HG03520 (cell line): ENCODE measurements at regions not wholly inside any gene's neighbourhood (a gene's known extent, or its start where the extent isn't known, plus 50 kb on each side); places are given as distances from the start of the nearest gene placed in this dataset.

ENCODE experiments used
- ATAC-seq: cut with Tn5 transposase; IDR thresholded peaks from one replicate; pipeline ENCODE4 v1.9.1; 2021; ENCODE audit warnings: mild to moderate bottlenecking, moderate library complexity; ENCODE audit not compliant: unreplicated experiment

DNA sequence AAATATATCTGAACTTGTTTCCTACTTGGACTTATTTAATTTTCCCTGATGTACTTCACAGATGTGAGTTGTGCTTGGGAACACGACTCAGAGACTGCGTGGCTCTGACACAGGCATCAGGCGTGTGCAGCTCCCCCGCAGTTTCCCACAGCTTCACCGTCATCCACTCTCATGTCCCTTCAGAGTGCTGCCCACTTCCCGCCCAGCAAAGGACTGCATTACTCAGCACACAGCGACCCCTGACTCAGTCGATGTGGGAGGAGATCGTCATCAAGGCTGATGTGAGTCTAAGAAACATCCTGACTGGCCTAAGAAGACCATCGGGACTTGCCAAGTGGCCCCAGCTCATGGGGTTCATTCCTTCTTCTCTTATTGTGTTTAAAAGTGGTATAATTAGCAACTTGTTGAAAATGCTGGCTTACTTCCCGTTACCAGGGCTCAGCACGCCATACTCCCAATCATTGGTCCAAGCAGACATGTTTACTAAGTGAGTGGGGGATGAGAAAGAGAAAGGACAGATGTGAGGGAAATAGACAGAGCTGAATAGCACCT, 539.4 kb upstream of the JARID2 start:
- no peak for ATAC-seq

DNA sequence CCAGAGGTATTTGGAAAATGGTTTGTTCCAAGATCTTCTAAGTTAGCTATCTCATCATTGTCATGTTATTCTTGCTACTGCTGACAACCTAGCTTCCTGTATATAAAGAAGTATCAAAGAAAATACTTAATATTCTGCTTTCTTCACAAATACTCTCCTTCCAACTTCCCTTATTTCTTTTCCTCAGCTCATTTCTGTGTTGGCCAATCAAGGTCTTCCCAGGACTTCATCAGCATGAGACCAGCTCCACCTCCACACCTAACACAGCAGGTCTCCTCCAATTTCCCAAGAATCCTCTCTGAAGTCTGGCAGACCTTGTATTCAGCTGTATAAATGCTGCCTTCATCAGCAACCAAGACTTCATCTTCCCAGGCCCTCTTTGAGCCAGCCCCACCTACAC, 538.6 kb upstream of the JARID2 start:
- no peak for ATAC-seq

DNA sequence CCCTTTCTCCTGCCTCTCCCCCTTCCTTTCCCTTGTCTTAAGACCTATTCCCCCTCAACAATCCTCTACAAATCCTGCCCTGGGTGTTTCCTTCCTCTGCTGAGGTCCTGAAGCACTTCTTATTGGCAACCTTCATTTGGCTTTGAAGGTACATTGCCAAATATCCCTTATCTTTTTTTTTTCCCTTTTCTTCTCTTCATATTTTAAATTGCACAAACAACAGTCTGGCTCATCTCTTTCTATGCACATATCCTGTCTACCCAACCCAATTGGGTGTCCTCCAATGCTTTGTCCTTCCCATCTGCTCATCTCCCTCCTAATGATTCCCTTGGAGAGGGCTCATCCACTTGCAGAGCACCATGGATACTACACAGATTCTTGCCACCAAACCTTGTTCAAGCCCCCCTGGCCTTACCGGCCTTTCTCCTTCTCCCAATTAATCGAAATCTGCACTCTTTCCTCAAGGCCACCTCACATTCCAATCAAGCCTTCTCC, 537.9 kb upstream of the JARID2 start:
- no peak for ATAC-seq

DNA sequence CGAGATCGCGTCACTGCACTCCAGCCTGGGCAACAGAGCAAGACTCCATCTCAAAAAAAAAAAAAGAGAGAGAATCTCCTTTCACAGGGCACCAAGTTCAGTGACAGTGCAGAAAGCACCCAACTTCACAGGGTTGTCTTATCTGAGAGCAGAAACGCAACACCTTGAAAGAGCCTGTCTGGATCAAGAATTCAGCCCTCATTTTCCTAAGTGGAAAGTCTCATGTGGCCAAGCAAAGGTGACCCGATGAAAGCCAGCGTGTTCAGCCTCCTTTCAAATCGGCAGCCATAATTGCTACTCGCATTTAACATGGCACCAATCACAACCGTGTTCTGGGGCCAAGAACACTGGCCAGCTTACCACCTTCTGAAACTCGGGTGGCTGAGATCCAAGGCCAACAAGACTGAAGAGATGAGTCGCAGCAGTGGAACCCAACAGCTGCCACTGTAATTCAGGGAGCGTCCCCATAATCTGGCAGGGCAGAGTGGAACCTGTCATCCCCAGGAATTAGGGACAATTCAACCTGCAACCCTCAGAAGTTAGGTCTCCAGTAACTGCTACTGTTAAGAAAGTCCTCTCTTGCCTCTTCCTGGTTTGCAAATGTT, 536.7 kb upstream of the JARID2 start:
- ATAC-seq, result no peak

DNA sequence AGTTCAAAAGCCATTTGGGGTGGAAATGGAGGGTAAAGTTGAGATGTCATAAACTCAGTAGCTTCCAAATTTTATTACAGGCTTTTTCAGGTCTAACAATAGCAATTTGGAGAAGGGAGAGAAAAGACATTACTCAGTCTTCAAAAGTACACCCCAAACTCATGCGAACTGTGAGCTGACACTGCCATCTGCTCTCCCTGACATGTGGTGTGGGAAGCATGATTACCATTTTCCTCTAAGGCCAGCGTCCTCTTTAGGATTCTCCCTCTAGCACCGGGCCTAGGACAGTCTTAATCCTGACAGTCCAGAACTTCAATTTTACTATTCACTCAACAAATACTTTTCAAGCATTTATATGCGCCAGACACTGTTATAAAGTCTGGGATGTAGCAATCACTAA, 536.0 kb upstream of the JARID2 start:
- no peak for ATAC-seq

DNA sequence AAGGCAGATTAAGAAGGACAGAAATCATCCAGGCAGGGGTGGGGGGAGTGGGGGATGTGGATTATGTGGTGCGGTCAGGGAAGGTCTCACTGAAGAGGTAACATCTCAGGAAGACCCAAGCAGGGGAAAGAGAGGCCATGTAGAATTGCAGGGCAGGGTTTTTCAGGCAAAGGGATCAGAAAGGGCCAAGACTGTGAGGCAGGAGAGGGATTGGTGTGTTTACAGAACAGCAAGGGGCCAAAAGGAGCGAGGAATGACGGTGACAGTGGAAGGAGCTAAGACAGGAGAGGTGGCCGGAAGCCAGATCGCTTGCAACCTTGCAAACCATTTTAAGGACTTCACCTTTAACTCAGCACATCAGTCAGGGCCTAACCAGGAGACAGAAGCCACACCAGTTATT, 535.4 kb upstream of the JARID2 start:
- ATAC-seq, result no peak

DNA sequence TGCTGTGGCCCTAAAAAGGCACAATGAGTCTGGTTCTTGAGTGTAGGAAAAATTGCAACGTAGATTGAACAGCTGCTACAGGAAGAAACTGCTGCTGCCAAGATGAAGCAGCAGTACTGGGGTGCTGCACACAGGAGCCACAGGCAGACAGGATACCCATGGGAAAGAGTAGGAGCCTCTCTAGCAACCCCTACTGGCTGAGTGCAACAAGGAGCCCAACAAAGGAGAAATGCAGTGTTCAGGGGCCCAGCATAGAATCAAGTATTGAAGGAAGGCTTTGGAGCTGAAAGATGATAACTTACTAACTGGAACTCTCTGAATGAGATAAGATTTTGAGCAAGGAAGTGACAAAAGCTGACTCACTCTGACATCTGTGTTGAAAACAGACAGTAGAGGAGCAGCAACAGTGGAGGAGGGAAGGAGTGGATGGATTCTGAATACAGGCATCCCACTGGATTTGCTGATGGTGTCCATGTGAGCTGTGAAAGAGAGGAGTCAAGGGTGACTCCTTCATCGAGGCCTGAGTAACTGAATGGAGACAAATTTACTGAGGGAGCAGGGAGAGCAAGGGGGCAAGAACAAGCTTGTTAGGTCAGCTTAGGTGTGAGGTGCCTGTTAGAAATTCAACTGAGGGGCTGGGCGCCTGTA, 534.7 kb upstream of the JARID2 start:
- ATAC-seq, result no peak

DNA sequence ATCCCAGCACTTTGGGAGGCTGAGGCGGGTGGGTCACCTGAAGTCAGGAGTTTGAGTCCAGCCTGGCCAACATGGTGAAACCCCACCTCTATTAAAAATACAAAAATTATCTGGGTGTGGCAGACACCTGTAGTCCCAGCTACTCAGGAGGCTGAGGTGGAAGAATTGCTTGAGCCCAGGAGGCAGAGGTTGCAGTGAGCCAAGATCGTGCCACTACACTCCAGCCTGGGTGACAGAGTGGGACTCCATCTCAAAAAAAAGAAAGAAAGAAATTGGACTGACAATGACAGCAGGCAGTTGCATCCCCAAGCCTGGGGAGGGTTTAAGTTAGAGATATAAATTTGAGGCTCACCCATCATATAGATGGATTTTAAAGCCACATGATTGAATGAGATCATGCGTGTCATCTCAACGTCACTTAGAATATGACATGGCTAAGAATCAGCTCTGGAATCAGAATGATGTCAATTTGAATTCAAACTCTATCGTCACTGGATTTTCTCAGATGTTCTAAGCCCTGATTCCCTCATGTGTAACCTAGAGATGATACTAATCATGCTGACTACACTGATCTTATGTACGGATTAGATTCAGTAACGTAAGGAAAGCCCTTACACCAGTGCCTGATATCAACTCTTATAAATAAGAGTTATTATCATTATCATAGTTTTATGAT, 534.0 kb upstream of the JARID2 start:
- no peak for ATAC-seq

DNA sequence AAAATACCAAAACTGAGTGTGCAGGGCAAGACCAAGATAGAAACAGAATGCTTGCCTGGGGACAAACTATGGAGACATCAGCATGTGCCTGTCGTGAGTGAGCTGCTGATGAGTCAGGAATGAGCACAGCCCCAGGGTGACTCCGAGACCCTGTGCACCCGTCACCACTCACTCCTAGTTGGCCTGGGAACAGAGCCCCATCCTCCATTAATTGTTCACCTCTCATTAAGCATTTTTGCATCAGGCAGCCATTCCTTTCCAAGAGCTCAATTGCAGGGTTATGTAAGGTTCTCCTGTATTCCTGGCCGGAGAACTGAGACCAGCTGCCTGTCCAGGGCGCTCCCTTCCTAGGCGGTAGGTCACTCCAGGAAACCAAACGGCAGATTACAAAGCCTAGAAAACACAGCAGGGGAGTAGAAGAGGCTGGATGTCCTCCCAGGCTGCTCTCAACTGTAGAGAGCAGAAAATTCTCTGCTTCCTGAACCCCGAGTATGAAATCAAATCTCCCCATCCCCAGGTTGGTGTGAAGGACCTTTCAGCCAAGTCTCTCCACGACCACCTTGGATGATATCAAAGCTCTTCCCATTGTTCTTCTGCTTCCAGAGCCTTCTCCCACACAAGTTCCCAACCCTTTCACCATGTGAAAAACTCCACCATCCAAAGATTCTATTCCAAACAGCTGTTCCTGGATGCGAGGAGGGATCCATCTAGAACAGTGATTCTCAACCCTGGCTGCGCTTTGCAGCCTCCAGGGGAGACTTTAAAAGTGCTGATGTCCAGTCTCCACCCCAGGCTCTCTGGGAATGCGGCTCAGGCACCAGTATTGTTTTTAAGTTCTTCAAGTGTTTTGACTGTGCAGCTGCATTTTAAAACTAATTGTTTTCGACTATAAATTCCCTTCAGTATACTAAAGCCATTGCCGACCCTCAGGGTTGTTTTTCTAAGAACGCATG, 532.6 kb upstream of the JARID2 start:
- no peak for ATAC-seq

DNA sequence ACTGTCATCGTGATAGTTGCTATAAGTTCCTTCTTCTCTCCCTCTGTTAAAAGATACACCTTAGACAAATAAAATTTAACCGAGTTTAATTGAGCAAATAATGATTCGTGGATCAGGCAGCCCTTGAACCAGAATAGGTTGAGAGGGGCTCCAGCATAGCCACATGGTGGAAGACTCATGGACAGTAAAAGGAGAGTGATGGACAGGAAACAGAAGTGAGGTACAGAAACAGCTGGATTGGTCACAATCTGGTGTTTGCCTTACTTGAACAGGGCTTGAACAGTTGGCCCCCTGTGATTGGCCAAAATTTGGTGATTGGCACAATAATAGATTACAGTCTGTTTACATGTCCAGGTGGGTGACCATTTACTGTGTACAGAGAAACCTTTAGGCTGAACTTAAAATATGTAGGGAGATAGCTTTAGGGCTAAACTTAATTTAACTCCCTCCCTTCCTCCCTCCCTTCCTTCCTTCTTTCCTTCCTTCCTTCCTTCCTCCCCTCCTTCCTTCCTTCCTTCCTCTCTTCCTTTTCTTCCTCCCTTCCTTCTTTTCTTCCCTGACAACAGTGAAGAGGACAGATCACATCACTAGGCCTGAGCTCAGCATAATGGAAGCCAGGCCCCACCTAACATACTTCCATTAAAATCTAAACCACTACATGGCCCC, 531.8 kb upstream of the JARID2 start:
- ATAC-seq, result no peak

DNA sequence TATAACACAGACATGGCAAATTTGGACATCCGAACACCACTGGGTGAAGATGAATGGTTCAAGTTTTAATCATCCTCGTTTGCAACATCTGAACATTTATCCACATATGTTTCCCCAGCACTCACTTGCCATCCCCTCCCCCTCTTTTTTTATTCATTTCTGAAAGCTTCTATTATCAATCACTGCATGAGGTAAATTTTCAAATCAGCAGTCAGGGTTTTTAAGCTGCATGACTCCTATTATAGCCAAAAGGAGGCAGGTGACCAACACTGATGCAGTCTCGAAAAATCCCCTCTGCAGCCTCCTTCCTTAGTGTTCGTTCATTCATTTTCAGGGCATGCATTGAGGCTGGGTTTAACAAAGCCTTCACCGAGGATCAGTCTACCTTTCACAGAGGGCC, 530.8 kb upstream of the JARID2 start:
- no peak for ATAC-seq

DNA sequence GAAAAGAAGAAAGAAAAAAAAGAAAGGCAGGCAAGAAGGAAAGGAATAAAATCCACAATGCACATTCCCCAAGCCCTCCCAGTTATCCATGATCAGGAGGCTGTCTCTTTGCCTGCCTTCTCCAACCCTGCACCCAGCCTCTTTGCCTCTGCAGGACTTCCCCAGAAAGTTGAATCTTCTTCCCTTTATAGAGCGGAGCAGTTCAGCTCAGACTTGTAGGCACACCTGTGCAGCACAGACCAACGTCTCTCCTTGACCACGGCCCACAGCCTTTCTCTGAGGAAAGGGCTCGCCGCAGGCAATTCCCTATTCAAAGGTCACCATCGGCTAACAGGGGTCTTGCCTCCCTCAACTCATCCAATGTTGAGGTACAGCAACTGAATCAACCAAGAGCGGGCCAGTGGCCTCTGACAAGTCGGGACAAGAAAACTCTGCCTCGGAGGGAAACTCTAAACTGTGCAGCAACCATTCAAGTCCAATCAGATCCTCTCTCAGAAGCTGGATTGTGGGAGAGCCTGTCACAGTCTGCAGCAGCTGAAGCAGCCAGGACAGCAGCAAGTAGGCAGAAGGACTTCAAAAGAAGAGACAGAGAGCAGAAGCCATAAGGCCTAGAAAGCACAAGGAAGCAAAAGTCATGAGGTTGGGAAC, 529.2 kb upstream of the JARID2 start:
- no peak for ATAC-seq

DNA sequence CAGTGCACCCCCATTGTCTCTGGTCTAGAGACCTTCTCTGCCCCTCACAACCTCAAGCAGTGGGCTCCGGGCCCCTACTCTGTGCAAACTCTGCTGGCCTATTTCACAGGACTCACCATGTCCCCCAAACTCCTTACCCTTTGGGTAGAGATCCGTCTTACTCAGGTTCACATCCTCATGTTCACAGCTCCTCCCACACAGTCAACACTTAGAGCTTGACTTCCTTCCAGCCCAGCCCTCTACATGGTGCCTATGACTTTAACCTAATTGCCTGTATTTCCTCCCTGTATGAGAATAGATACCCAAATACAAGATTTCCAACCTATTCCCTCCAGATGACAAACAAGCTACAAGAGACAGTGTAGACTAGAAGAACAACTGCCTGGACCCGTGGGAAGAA, 528.6 kb upstream of the JARID2 start:
- ATAC-seq, result no peak

DNA sequence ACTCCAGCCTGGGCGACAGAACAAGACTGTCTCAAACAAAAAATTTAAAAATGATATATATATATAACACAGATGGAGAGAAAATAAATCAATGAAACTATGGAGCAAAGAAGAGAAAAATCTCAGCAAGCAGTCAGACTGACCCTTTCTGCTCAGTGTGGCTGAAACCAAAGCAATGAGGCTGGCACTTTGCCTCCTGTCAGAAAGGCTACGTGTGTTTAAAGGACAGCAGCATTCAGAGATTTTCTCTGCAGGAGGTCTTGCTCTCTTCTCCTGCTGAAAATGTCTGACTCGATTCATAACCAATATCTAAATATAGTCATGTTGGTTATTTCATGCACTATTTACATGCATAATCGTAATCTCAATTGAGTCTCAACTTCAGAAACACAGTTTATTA, 527.0 kb upstream of the JARID2 start:
- ATAC-seq, result no peak

DNA sequence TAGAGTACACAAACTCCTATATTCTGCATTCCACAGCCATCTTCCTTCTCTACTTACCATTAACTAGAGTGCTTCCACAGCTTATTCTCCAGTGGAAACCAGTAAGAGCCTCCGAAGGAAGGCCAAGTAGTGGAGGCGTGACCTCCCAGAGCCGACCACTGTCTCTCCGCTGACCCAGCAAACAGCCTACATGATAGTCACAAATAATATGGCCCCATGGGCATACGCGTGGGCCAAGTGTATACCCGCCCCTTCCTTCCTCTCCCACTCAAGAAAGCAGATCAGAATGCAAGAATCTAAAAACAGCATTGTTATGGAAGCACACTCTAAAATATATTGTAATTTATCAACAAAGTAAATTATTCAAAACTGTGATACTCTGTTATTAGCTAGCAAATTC, 526.6 kb upstream of the JARID2 start:
- ATAC-seq, result no peak

DNA sequence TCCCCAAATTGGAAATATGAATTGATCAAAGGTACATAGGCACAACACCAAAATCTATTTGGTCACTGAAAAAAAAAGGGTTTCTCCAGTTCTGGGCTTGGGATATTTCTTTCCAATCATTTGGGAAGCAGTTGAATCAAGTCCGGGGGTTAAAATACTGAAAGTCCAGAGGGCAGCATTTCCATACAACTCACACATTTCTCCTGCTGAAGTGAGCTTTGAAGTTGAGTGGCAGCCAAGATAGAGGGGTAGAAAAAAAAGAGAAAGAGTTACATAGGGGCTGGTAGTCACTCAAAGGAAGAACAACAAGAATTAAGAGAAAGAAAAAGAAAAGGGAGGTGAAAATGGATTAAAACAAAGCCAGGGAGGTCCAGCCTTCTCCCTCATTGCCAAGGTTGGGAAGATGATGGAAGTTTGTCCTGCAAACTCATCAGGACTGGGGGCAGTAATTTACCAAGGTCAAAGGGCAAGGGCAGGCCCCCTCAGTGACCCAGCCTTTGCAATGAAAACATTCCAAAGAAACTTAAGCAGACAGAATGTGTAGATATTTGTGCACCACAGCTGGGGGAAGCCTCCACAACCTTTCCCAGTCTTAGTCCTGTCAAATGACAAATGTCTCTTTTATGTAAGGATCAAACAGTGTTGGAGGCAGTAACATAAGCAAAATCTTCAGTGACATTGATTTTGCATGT, 525.3 kb upstream of the JARID2 start:
- no peak for ATAC-seq

DNA sequence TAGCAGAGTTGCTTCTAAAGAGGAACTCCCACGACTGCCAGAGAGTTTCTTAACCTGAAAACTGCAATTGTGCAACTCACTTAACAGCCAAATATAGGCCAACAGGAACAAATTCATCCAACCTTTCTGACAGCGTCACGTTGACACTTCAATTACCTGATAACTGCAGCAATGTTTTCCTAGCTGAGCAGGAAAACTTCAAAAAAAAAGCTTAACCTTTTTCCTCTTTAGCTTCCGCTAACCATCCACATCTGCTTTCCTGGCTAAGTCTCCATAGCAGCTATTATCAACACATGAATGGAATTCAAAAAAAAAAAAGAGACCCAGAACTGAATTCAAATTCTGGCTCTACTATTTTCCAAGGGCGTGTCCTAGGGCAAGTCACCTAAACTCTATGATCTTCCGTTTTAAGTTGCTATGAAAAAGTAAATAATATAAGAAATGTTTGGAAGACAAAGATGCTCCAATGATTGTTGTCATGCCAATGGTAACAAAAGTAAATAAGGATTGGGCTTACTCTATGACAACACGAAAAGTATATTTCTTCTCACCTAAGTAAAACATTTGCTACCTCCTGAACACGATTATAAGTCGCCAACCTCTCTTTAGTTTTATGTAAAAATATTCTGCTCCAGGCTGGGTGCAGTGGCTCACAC, 524.6 kb upstream of the JARID2 start:
- no peak for ATAC-seq

DNA sequence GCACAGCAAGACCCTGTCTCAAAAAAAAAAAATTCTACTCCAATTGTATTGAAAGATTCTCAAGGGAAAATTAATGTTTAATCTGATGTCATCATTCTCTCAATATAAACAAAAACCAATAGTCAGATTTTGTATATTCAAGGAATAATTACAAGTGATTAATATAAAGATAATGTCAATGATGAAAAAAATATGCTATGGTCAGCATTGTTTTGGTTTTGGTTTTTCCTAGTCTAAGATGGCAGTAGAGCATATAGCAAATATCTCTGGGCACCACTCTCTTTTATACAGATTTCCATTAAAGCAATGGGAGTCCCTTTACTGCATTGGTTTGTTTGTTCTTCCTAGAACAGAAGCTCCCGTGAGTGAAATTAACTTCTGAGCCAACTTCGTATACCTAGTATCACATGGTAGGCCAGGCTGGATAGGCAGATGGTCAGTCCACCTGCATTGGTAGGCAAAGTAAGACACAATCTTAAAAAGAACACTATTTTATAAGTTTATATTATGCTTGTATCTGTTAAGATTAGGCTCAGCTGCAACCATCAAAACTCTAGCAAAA, 523.8 kb upstream of the JARID2 start:
- no peak for ATAC-seq

DNA sequence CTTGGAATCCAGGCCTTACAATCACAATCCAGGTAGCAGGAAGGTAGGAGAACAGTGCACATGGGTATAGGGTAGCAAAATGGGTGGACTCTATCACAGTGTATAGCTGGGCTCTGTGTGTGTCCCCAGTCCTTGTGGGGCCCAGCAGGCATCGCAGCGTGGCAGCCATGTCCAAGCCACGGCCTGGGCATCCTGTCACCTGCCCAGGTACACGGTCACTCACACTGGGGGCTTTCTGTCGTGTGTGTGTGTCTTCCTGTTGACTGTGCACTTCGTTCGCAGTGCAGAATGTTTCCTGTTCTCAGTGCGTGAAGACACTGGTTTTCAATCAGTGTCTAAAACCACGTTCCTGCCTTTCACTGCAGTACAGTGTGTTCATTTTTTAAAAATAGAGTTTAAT, 523.2 kb upstream of the JARID2 start:
- no peak for ATAC-seq
